ENCODE measurements at regions not wholly inside any gene's neighbourhood (a gene's known extent, or its start where the extent isn't known, plus 50 kb on each side); places are given as distances from the start of the nearest gene placed in this dataset.
A peak's percentile ranks its signal among the peaks of the same experiment; 100 is the strongest.

DNA sequence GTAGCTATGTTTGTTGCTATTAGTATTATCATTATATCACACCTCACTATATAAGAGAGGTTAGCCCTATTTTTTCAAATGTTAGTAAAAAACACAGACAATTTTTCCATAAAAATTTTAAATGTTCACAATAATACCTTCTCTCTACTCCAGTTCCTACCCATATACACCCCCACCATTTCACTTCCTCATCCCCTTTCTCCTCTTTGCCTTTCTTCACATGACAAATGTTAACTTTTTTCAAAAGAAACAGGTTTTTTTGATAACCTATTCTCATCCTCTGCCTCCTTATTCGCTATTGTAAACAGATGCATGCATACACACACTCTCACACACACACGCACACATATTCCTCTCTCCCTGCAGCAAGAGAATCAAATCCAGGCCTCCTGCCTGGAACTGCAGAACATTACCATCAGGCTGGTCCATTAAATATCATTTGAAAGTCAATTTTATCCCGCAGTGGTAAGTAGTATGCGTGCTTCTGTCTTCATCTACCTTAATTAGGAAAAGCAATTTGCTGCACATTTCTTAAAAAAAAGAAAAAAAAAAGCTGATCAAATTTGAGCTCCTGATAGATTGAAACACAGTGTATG lies 55.5 kb downstream of the MID1IP1 start:
- DNase-seq, result no peak

- no peak for DNase-seq
These were observed 56.7 kb downstream of the MID1IP1 start for GRCh38 chrX:38857736-38858523.

DNA sequence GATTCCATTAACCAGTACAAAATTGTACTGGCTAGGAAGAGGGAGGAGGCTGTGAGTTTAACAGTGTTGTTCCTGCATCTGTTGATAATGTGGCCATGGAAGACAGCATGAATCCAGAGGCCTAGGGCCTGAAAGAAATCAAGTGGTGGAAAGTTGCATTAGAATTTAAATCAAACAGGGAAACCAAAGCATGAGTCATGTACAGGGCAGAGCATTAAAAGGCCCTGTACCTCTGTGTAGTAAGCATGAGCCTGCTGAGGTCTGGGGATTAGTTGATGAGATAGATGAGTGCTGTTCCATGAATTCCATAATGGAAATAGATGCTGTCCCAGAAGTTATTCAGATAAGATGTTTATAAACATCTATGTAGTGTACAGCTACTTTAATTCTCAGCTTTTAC lies 58.3 kb downstream of the MID1IP1 start:
- DNase-seq, result no peak

DNA sequence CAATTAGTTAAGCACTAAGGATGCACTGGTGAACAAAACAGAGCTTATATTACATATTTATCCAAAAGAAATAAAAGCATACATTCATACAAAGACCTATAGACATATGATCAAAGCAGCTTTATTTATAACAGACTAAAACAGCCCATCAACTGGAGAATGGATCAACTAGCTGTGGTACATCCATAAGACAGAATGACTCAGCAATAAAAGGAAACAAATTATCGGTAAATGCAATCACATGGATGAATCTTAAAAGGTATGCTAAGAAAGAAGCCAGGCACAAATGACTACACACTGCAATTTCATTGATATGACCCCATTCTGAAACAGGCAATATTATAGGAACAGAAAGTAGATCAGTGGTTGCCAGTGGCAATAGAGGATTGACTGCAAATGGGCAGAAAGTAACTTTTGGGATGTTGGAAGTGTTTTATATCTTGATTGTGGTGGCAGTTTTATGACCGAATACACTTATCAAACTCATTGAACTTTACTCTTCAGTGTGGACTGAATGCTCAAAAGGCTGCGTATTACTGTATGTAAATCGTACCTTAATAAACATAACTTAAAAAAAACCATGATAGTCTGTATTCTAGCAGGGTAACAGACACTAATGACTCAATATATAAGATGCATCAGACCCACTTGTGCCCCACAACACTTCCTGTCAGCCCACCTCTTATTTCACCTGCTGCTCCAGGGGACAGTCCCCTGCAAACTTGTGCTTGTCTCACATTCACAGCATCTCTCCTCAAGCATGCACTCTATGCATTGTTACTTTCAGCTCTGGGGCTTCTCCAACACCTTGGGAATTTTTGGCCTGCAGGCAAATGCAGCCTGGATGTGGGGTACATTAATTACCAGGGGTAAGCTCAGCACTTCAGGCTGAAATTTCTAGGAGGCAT lies 59.1 kb downstream of the MID1IP1 start:
- DNase-seq, result no peak

DNA sequence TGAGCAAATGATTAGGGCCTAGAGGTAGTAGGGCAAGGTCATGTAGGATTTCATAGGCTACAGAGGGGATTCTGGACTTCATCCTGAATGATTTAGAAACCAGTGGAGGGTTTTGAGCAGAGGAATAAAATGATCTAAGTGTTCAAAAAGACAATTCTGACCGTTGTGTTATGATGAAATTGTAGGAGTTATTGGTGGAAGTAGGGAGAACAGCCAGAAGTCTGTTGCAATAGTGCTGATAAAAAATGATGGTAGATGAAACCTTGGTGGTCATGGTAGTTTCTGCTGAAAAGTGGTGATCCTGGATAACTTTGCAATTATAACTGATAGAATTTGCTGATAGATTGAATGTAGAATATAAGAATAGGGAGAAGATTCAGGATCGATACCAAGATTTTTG lies 60.2 kb downstream of the MID1IP1 start:
- DNase-seq, result no peak

DNA sequence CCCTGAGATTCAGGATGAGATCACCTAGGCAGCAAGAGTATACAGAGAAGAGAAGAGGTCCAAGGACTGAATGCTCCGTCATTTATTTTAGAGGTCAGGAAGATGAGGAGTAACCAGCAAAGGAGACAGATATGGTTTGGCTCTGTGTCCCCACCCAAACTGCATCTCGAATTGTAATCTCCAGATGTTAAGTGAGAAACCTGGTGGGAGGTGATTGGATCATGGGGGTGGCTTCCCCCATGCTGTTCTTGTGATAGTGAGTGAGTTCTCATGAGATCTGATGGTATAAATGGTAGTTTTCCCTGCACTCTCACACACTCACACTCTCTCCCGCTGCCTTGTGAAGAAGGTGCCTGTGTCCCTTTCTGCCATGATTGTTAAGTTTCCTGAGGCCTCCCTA lies 60.8 kb downstream of the MID1IP1 start:
- DNase-seq, result no peak

DNA sequence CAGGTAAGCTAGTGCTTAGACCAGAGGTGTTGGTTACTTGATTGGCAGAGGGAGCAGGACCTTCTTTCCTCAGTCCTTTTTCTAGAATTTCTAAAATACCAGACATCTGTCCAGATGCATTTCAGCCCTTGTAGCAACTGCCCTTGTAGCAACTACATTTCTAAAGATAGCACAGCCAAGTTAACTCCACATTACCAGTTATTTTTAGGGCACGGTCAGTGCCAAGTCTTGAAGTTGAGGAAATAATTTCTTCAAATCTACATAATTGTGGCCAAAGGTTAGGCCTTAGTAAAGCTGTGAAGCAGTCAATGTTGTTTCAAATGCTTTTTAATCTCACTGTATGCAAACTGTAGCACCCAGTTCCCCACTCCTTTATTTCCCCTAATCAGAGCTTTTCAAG lies 62.9 kb downstream of the MID1IP1 start:
- DNase-seq, result no peak

GRCh38 chrX:38868321-38868720 lies 67.1 kb downstream of the MID1IP1 start:
- DNase-seq, result no peak

GRCh38 chrX:38868941-38869401 lies 67.7 kb downstream of the MID1IP1 start:
- DNase-seq, result no peak

DNA sequence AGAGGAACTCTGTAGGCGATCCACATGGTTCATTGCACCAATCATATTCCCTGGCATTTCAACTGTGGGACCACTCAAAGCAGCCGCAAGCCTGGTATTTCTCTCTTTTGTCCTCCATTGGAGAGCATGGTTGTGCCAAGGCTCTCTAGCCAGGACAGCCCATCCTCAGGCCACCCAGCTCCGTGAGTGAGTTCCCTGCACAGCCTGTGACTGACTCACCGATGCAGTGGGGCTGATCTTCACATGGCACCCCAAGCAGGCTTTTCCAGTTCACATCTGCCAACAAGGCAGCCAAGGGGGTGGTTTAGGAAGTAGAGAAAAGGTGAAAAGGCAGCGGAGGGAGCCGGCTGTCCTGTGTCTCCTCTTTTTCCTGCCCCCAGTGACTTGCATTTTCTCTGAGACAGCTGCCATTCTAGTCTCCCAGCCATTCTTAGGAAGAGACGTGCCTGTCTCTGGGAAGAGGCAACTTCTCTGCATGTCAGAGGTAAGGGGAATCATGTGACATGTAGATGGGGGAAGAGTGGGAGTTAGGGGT lies 69.2 kb downstream of the MID1IP1 start:
- DNase-seq, result no peak

GRCh38 chrX:38871129-38872029 lies 70.1 kb downstream of the MID1IP1 start:
- peak; percentile 29 for DNase-seq

- DNase-seq, result no peak
These were observed 76.1 kb downstream of the MID1IP1 start for GRCh38 chrX:38877366-38877765.

DNA sequence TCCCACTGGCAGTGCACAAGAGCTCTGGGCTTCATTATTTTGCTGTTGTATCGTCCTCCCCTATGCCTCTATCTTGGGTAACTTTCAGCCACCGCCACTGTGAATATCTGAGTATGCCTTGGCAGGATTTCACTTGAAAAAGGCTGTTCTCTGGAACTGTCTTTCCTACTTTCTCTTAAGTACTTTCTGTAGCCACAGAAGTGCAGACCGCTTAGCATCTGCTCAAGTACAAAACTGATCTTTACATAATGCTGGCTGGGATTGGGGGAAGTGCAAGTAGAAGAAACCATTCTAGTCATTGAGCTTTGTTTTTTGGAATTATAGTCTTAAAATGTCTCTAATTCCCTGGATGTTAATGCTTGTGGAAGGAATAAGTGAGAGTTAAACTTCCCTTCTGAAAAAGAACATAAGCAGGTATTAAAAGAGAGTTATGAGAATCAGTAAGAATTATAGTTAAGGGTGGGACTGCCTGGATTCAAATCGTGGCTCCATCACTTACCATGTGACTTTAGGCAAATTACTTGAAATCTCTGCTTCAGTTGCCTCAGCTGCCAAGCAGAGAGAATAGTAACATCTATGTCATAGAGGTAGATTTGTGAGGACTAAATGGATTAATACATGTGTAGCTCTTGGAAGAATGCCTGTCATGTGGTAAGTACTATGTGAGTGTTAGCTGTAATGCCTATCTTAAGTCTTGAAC lies 77.5 kb downstream of the MID1IP1 start:
- no peak for DNase-seq

DNA sequence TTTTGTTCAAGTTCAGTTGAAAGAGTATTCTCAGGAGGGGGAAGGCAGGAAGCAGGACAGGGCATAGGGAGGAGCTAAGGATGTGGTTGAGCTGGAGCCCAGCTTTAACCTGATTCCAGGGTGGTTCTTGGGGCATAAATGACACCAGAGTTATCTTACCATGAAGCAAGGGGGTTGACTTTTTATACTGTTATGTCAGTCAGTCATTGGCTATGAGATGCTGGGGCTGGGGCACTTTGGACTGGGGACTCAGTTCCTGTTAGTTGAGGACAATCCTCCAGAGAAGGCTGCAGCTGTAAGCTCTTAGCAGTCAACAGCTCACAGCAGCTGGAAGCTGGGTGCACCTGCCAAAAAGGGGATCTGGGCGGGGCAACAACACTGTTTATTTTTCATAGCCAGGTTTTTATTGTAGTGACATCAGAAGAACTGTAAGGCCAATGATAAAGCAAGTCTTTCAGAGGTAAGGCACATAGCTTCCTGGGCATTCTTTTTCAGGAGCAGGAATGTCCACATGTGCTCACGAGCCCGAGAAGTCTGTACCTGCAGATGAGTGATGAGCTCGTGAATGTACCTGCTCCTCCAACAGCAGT lies 78.5 kb downstream of the MID1IP1 start:
- no peak for DNase-seq

- DNase-seq, result no peak
These were observed 79.1 kb downstream of the MID1IP1 start for GRCh38 chrX:38880296-38880854.

DNA sequence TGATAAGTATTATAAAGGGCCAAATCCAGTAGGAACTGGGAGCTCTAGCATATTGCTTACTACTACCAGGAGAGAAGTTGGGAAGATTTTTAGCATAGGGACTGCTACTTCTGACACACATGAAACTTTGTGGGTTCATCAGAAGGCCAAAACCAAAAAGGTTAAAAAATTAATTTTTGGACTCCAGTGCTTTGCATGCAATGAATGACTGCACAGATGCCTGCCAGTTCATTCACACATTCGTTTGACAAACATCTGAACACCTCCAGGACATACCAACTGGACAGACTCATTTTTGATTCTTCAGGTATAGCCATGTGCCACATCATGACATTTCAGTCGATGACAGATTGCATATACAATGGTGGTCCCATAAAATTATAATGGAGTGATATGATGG lies 79.8 kb downstream of the MID1IP1 start:
- DNase-seq, result no peak

DNA sequence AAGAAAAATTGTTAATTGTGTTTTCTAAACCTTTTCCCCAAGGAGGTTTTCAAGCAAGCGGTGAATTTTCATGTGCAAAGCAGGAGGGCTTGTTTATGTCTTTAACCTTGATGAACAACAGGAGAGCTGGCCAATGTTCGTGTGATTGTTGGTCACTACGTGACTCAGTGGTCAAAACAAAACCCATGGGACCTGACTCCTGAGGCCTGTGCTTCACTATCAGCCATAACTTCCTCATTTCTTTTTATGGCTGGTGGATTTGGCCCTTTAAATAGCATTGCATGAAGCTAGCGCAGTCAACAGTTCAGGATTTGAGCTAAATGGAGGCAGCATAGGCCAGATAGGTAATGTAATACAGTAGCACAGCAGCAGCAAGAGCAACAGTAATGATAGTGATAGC lies 80.5 kb downstream of the MID1IP1 start:
- DNase-seq, result no peak

DNA sequence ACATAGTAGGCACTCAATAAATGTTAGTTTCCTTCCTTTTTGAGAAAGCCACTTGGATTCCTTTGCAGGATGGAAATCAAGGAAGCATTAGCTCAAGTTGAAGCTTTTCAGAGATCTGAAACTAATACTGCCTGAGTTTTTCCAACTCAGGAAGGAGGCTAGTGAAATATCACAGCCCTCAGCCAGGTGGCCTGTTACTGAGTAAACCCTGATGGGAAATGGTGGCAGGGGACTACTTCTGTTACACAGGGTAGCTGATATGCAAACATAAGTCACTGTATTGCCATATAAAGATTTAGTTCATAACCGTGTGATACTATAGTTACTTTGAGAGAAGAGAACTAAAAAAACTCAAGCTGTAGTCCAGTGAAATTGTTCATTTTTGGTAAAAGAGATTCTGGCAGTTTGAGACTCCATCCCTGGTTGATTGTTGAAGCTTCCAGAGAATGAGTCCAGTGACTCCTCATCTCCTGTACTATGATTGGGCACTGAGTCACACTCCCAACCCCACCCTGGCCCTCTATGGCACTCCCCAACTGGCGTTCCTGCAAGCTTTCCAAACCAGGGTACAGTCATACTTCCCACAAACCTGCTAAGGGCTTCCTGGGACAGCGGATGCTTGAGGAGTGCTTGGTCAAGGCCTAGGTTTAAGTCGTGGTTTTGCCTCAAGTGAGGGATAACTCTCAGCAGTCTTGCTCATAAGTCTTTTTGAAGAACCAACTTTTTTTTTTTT lies 81.8 kb downstream of the MID1IP1 start:
- DNase-seq, result no peak

DNA sequence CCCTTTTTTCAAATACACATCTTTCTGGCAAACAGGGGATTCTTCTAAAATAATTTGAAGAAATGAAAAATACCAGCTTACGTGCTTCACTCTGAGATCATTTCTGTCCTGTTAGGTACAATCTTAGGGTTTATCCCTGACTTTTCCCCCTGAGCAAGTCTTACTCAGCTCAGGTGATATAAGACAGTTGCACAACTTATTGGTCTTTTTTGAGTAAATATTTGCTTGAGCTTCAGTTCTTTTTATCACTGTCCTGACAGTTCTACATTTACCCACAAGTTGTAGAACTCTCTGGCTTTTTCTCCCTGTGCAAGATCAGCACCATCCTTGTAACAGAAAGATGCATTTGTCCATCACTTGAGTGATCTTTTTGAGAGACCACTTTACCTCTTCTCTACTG lies 84.9 kb downstream of the MID1IP1 start:
- DNase-seq, result no peak

GRCh38 chrX:38887222-38887621 lies 86.0 kb downstream of the MID1IP1 start:
- DNase-seq, result no peak
